ENCODE measurements at regions not wholly inside any gene's neighbourhood (a gene's known extent, or its start where the extent isn't known, plus 50 kb on each side); places are given as distances from the start of the nearest gene placed in this dataset.

- TF ChIP-seq STAT1 (IDR thresholded peaks at IDR 0.05; ENCODE audit: unreplicated experiment) (no peak), JUNB (IDR thresholded peaks at IDR 0.05; ENCODE audit: unreplicated experiment) (no peak), EZH2 (IDR thresholded peaks at IDR 0.05; ENCODE audit: low read depth, unreplicated experiment) (no peak), NANOG (IDR thresholded peaks at IDR 0.05; ENCODE audit: borderline replicate concordance) (no peak)
- ATAC-seq (no peak), DNase-seq (ENCODE audit: low spot score) (no peak)
- Mint-ChIP-seq H3K27me3 (ENCODE audit: insufficient read depth, low read depth, poor library complexity) (peaks cover 43% of the 10 kb centered on the region), H3K4me3 (no peak overlapping the region), H3K9me3 (no peaks in the 10 kb centered on the region), H3K27ac (no peak overlapping the region), H3K36me3 (ENCODE audit: low read depth) (no peaks in the 10 kb centered on the region), H3K4me1 (peaks cover 39% of the 10 kb centered on the region)
- H3K79me2 ChIP-seq (replicated peaks; ENCODE audit: insufficient read depth): no peaks in the 10 kb centered on the region
- H3K4me3 ChIP-seq: no peak overlapping the region
- no peak overlapping the region for H3K4me2 ChIP-seq
- peaks cover 16% of the 10 kb centered on the region for H3K4me1 ChIP-seq (ENCODE audit: insufficient read depth)
- no peak overlapping the region for H3K27ac ChIP-seq (ENCODE audit: low read depth)
- 0 out of 2 replicates have a peak, but pooled peaks cover 5% of the 10 kb centered on the region for H3F3A ChIP-seq (replicated peaks; ENCODE audit: low read depth)
- no peak overlapping the region for H2AFZ ChIP-seq
- no peaks in the 10 kb centered on the region for H3K36me3 ChIP-seq (ENCODE audit: insufficient read depth)
- H3K27me3 ChIP-seq (ENCODE audit: insufficient read depth): peaks cover 22% of the 10 kb centered on the region
- no peaks in the 10 kb centered on the region for H4K20me1 ChIP-seq (replicated peaks; ENCODE audit: insufficient read depth)
- H3K9me2 ChIP-seq (ENCODE audit: insufficient read depth): no peaks in the 10 kb centered on the region
These were observed 135.3 kb downstream of the SOX1 start for GRCh38 chr13:112202266-112202665.

GRCh38 chr13:112202966-112203365 is 136.0 kb downstream of the SOX1 start:
- Mint-ChIP-seq H3K27me3 (ENCODE audit: insufficient read depth, low read depth, poor library complexity) (peaks cover 49% of the 10 kb centered on the region), H3K4me3 (no peak overlapping the region), H3K27ac (no peak overlapping the region), H3K4me1 (peaks cover 46% of the 10 kb centered on the region), H3K9me3 (no peaks in the 10 kb centered on the region), H3K36me3 (ENCODE audit: low read depth) (no peaks in the 10 kb centered on the region)
- Histone ChIP-seq H3K4me3 (no peak overlapping the region), H3F3A (replicated peaks; ENCODE audit: low read depth) (0 out of 2 replicates have a peak, but pooled peaks cover 5% of the 10 kb centered on the region), H3K4me1 (ENCODE audit: insufficient read depth) (peaks cover 16% of the 10 kb centered on the region), H3K79me2 (replicated peaks; ENCODE audit: insufficient read depth) (no peaks in the 10 kb centered on the region), H2AFZ (peak overlapping the region; percentile 47; the same call in 1 of the 2 replicates), H3K27me3 (ENCODE audit: insufficient read depth) (peaks cover 22% of the 10 kb centered on the region), H3K27ac (ENCODE audit: low read depth) (no peak overlapping the region), H3K9me2 (ENCODE audit: insufficient read depth) (no peaks in the 10 kb centered on the region), H3K36me3 (ENCODE audit: insufficient read depth) (no peaks in the 10 kb centered on the region), H4K20me1 (replicated peaks; ENCODE audit: insufficient read depth) (no peaks in the 10 kb centered on the region), H3K4me2 (no peak overlapping the region)
- TF ChIP-seq EZH2phosphoT487 (IDR thresholded peaks at IDR 0.05; ENCODE audit: unreplicated experiment): no peak
- TF ChIP-seq EZH2 (IDR thresholded peaks at IDR 0.05; ENCODE audit: low read depth, unreplicated experiment): no peak
- no peak for TF ChIP-seq CTCF (conservative IDR thresholded peaks at IDR 0.05; ENCODE audit: low read depth in 2 of 2)
- no peak for TF ChIP-seq CREB1 (CRISPR knock-in tag; IDR thresholded peaks at IDR 0.05; ENCODE audit: low read depth)
- TF ChIP-seq NANOG (IDR thresholded peaks at IDR 0.05; ENCODE audit: borderline replicate concordance): no peak
- no peak for TF ChIP-seq POLR2AphosphoS5 (IDR thresholded peaks at IDR 0.05; ENCODE audit: low read depth)
- TF ChIP-seq ZNF331 (CRISPR knock-in tag; IDR thresholded peaks at IDR 0.05; ENCODE audit: low read depth): no peak
- TF ChIP-seq STAT1 (IDR thresholded peaks at IDR 0.05; ENCODE audit: unreplicated experiment): no peak
- DNase-seq (ENCODE audit: low spot score): no peak
- no peak for ATAC-seq

GRCh38 chr13:112203614-112204013 is 136.7 kb downstream of the SOX1 start:
- H3K27me3 ChIP-seq (ENCODE audit: insufficient read depth): peaks cover 22% of the 10 kb centered on the region
- no peak for DNase-seq (ENCODE audit: low spot score)
- H3K27me3 Mint-ChIP-seq (ENCODE audit: insufficient read depth, low read depth, poor library complexity): peaks cover 51% of the 10 kb centered on the region
- no peak overlapping the region for H3K27ac Mint-ChIP-seq
- H3K4me3 Mint-ChIP-seq: no peak overlapping the region
- no peaks in the 10 kb centered on the region for H3K9me2 ChIP-seq (ENCODE audit: insufficient read depth)
- H3K4me1 ChIP-seq (ENCODE audit: insufficient read depth): peaks cover 16% of the 10 kb centered on the region
- no peak overlapping the region for H3K4me3 ChIP-seq
- no peaks in the 10 kb centered on the region for H3K79me2 ChIP-seq (replicated peaks; ENCODE audit: insufficient read depth)
- 0 out of 2 replicates have a peak, but pooled peaks cover 5% of the 10 kb centered on the region for H3F3A ChIP-seq (replicated peaks; ENCODE audit: low read depth)
- H3K4me1 Mint-ChIP-seq: peaks cover 48% of the 10 kb centered on the region
- no peak for ATAC-seq
- no peaks in the 10 kb centered on the region for H4K20me1 ChIP-seq (replicated peaks; ENCODE audit: insufficient read depth)
- H3K4me2 ChIP-seq: no peak overlapping the region
- no peak overlapping the region for H3K27ac ChIP-seq (ENCODE audit: low read depth)
- no peaks in the 10 kb centered on the region for H3K36me3 ChIP-seq (ENCODE audit: insufficient read depth)
- peak overlapping the region; percentile 47; the same call in 1 of the 2 replicates for H2AFZ ChIP-seq
- H3K9me3 Mint-ChIP-seq: no peaks in the 10 kb centered on the region
- H3K36me3 Mint-ChIP-seq (ENCODE audit: low read depth): no peaks in the 10 kb centered on the region
- no peak for TF ChIP-seq CREB1 (CRISPR knock-in tag; IDR thresholded peaks at IDR 0.05; ENCODE audit: low read depth)
- no peak for TF ChIP-seq REST (IDR thresholded peaks at IDR 0.05; ENCODE audit: unreplicated experiment)
- no peak for TF ChIP-seq ETS1 (IDR thresholded peaks at IDR 0.05)
- TF ChIP-seq ZNF114 (CRISPR knock-in tag; IDR thresholded peaks at IDR 0.05): no peak

Measured in GM23338 (cell line).